ENCODE measurements at regions not wholly inside any gene's neighbourhood (a gene's known extent, or its start where the extent isn't known, plus 50 kb on each side); places are given as distances from the start of the nearest gene placed in this dataset.

GRCh38 chr13:63567031-63567430 lies 2151.4 kb upstream of the PCDH20 start:
- 89 to 100% (median 93%) methylated on average over 1 of the region's 1 CpG for WGBS, 4 donors

DNA sequence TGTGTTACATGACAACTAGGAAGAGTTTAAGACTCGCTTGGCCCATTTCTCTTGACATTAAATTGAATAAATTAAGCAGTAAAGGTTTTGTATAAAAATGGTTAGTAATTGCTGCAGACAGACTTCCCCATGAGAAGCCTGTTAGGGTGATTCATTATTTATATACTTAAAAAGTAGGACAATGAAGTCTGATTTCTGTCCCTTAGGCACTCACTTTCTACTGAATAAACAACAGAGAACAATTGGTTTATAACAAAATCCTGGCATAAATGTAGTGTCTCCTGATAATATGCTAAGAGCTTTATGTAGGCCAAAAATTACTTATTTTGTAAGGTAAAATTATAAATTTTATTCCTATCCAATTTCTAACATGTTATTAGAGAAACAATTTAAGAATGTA lies 2138.5 kb upstream of the PCDH20 start:
- H3K27me3 ChIP-seq, result no peaks in the 10 kb centered on the region
- 71 to 83% (median 74%) methylated on average over 1 of the region's 1 CpG for WGBS, 4 donors
- H3K27ac ChIP-seq, result no peak overlapping the region
- no peaks in the 10 kb centered on the region for H3K9me3 ChIP-seq (replicated peaks in 1 of 3)
- intact Hi-C loops (cut with DNase I), result no loop called here
- DNase-seq, result no peak
- H3K36me3 ChIP-seq (replicated peaks in 1 of 2), result no peaks in the 10 kb centered on the region
- TF ChIP-seq CTCF (IDR thresholded peaks at IDR 0.05) (no peak), POLR2A (IDR thresholded peaks at IDR 0.05) (no peak)
- no peak overlapping the region for H3K4me3 ChIP-seq
- H3K4me1 ChIP-seq (replicated peaks in 1 of 2), result no peaks in the 10 kb centered on the region

More at GRCh38 chr13:63567031-63567430, 2151.4 kb upstream of the PCDH20 start:
- Histone ChIP-seq H3K27me3 (no peaks in the 10 kb centered on the region), H3K4me1 (replicated peaks in 1 of 2) (no peaks in the 10 kb centered on the region), H3K36me3 (replicated peaks in 1 of 2) (no peaks in the 10 kb centered on the region), H3K27ac (no peak overlapping the region), H3K9me3 (replicated peaks in 1 of 3) (no peaks in the 10 kb centered on the region), H3K4me3 (no peak overlapping the region)
- no peak for TF ChIP-seq CTCF (IDR thresholded peaks at IDR 0.05)
- no peak for TF ChIP-seq POLR2A (IDR thresholded peaks at IDR 0.05)
- intact Hi-C loops (cut with DNase I), result no loop called here
- DNase-seq, result no peak

GRCh38 chr13:63551731-63552130 lies 2136.1 kb upstream of the PCDH20 start:
- no peaks in the 10 kb centered on the region for H3K27me3 ChIP-seq
- intact Hi-C loops (cut with DNase I), result no loop called here
- H3K36me3 ChIP-seq (replicated peaks in 1 of 2), result no peaks in the 10 kb centered on the region
- TF ChIP-seq POLR2A (IDR thresholded peaks at IDR 0.05) (no peak), CTCF (IDR thresholded peaks at IDR 0.05) (no peak)
- WGBS, 4 donors, result 85 to 90% (median 88%) methylated on average over 3 of the region's 3 CpGs
- no peaks in the 10 kb centered on the region for H3K4me1 ChIP-seq (replicated peaks in 1 of 2)
- no peak for DNase-seq
- no peak overlapping the region for H3K4me3 ChIP-seq
- no peak overlapping the region for H3K27ac ChIP-seq
- no peaks in the 10 kb centered on the region for H3K9me3 ChIP-seq (replicated peaks in 1 of 3)

GRCh38 chr13:63546524-63546923 lies 2130.9 kb upstream of the PCDH20 start:
- intact Hi-C loops (cut with DNase I), result no loop called here
- 51 to 61% (median 59%) methylated on average over 2 of the region's 2 CpGs for WGBS, 4 donors
- DNase-seq, result no peak
- no peaks in the 10 kb centered on the region for H3K4me1 ChIP-seq (replicated peaks in 1 of 2)
- no peaks in the 10 kb centered on the region for H3K36me3 ChIP-seq (replicated peaks in 1 of 2)
- TF ChIP-seq POLR2A (IDR thresholded peaks at IDR 0.05) (no peak), CTCF (IDR thresholded peaks at IDR 0.05) (no peak)
- H3K27ac ChIP-seq, result no peak overlapping the region
- no peak overlapping the region for H3K4me3 ChIP-seq
- H3K27me3 ChIP-seq, result no peaks in the 10 kb centered on the region
- no peaks in the 10 kb centered on the region for H3K9me3 ChIP-seq (replicated peaks in 1 of 3)
